GM21529 (cell line): ENCODE measurements at regions not wholly inside any gene's neighbourhood (a gene's known extent, or its start where the extent isn't known, plus 50 kb on each side); places are given as distances from the start of the nearest gene placed in this dataset.
A peak's percentile ranks its signal among the peaks of the same experiment; 100 is the strongest.
"Not testable (repeated sequence)": the region's sequence is repeated elsewhere in the genome, so short reads cannot be mapped to it uniquely, and the experiment has no call there.

Source experiments
- ATAC-seq: cut with Tn5 transposase; IDR thresholded peaks from one replicate; pipeline ENCODE4 v1.9.1; 2021; ENCODE audit not compliant: unreplicated experiment

GRCh38 chrX:40852586-40852985 is 117.2 kb upstream of the MED14 start:
- no peak for ATAC-seq

DNA sequence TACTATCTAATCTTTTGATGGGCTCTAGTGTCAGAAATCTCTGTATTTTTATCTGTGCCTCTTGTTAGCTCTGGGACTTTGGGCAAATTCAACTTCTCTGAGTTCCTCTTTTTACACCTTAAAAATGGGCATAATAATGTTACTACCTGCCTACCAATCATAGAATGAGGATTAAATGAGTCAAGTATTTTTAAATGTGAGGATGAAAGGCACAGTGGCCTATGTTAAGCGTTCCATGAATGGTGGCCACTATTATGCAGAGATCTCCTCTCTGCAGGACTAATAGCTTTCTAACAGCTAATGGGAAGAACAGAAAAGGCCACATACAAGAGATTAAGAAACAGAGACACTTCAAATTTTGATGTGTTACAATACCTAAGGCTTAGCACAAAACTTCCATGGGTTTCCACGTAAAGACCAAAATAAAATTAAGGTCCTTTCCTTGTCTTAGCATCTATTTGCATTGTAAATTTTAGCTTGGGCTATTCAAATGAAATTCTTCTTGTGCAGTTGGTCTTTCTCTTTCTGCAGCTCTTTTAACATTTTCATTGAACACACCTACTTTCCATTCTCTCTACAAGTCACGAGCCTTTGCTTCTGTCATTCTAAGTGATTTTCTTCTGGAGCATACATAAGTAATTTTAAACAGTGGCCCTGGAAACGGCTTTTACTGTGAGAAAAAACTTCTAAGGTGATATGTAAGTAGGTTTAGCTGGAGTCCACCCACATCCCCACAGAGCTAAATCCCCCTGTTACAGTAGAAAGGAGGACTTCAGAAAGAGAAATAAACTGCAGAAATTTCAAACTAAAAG is 117.9 kb upstream of the MED14 start:
- ATAC-seq = no peak

- no peak for ATAC-seq
Observed at GRCh38 chrX:40853816-40854123, 118.4 kb upstream of the MED14 start.

GRCh38 chrX:40854242-40854641 is 118.9 kb upstream of the MED14 start:
- no peak for ATAC-seq

DNA sequence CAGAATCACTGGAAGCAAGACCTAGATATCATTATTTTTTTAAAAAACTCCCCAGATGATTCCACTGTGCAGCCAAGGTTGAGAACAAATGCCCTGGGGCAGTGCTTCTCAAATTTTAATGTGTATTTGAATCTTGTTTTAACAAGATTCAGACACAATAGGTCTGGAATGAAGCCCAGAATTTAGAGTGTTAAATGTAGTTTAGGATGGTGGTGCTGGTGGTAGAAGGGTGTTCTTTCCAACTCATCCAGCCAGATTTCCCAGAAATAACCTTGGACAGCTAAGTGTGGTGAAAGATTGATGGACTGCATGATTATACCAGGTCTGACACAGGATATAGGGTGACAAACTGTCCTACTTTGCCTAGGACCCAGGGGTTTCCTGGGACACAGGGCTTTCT is 120.1 kb upstream of the MED14 start:
- no peak for ATAC-seq

DNA sequence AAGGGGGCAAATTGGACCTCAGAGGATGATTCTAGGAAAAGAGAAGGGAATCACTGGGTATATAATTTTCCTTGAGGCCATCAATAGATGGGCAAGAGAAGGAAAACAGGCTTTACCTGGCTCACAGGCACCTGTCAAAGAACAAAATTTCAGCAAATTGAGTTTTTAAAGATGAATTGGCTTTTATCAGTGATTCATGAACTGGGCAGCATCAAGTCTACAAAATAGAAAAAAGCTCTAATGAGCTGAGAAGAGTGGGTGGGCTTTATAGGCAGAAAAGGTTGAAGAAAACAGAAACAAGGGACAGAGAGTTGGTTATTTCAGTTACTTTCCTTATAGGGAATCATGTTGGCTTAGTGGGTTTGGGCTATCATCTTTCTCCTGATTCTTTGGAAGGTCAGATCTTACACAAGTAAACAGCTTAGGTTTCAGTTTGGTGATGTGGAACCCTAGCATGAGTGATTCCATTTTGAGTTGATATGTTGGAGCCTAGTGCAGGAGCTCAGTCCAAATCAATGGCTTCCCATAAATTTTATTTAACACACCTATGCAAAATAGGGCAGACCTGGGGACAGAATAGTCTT is 120.7 kb upstream of the MED14 start:
- no peak for ATAC-seq

- ATAC-seq = not testable (repeated sequence)
Observed at GRCh38 chrX:40861952-40862554, 126.7 kb upstream of the MED14 start.

- not testable (repeated sequence) for ATAC-seq
Observed at GRCh38 chrX:40863260-40863659, 127.9 kb upstream of the MED14 start.

GRCh38 chrX:40863671-40864070 is 128.3 kb upstream of the MED14 start:
- ATAC-seq = no peak

- ATAC-seq = no peak
Observed at GRCh38 chrX:40864972-40865371, 129.6 kb upstream of the MED14 start.

GRCh38 chrX:40866893-40867292 is 131.6 kb upstream of the MED14 start:
- no peak for ATAC-seq

- ATAC-seq = no peak
Observed at GRCh38 chrX:40867352-40867751, 132.0 kb upstream of the MED14 start.

GRCh38 chrX:40868868-40869267 is 133.5 kb upstream of the MED14 start:
- ATAC-seq = no peak

GRCh38 chrX:40870982-40871381 is 135.6 kb upstream of the MED14 start:
- ATAC-seq = not testable (repeated sequence)

DNA sequence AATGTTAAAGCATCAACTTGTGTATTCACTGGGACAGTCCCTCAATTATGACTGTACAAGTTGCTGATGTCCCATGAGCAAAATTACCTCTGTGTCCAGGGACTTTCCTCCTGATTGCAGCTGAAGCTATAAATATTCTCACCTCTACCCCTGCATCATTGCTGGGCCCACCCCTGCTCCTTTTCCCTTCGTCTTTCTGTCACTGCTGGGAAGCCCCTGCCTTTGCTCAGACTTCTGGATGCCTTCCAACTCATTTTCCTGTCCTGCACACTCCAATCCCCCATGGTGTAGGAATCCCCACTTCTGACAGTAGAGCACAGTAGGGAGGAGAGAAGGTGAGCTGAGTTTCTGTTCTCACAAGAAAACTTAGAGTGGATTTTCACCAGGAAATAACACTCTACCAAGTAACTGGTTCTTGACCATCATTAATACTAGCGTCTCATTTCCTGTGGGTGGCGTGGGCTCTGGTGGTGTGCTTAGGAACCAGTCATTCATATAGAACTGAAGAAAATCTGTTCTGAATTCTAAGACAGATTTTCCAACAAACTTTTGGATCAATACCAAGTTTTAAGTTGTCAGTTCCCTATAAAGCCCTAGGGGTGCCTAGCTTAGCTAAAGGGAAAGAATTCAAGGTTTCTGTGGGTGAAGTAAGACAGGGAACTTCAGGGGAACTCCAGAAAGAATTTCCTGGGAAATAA is 136.2 kb upstream of the MED14 start:
- peak; percentile 83 for ATAC-seq

DNA sequence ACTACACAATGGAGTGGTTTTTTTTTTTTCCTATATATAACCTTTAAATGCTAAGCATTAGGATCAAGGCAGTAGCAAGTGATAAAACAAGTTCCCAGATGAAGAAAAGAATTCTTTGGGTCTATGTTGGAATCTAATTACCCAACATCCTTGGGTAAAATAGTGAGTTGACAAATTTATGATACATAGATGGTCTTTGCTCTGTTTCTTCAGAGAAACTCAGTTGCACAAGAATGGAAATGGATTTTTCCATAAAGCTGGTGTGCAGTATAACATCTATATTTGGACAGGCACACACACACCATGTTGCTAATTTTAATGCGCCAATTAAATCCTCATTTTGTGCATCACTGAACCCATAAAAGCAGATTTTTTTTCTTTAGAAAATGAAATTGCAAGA is 137.0 kb upstream of the MED14 start:
- ATAC-seq = no peak

GRCh38 chrX:40875476-40875875 is 140.1 kb upstream of the MED14 start:
- ATAC-seq = no peak

GRCh38 chrX:40877887-40878286 is 142.5 kb upstream of the MED14 start:
- ATAC-seq = no peak

DNA sequence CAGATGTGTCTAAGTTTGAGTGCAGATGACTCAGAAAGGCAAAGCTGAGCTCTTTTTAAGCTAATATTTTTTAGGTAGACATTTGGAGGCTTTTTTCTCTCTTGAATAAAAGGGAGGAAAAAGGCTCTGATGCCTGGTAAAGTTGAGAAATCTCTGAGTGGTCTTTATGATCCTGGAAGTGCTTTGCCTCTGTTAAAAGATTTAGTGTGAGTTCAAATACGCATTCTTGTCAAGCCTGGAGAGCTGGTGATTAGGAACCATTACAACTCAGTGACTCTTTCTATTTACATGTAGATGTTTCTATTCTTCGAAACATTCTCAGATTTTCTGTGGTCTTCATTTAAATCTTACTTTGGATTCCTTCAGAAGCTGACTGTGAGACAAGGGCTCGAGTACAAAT is 143.4 kb upstream of the MED14 start:
- ATAC-seq = no peak

GRCh38 chrX:40879172-40879571 is 143.8 kb upstream of the MED14 start:
- not testable (repeated sequence) for ATAC-seq

- ATAC-seq = no peak
Observed at GRCh38 chrX:40880712-40881111, 145.4 kb upstream of the MED14 start.
